H1 (cell line): ENCODE measurements at regions not wholly inside any gene's neighbourhood (a gene's known extent, or its start where the extent isn't known, plus 50 kb on each side); places are given as distances from the start of the nearest gene placed in this dataset.

Experiments used
- CTCF ChIA-PET: fragments of 300-600 bp; sonication (Branson Sonifier 250); formaldehyde crosslinking; loops from one replicate; lab custom pipeline; 2021; ENCODE audit not compliant: partially characterized antibody; lab: Charles Lee
- POLR2A ChIA-PET: fragments of 300-600 bp; sonication (Branson Sonifier 250); formaldehyde crosslinking; loops from one replicate; lab custom pipeline; 2021; ENCODE audit warnings: inconsistent platforms; ENCODE audit not compliant: partially characterized antibody; lab: Charles Lee
- DNase-seq, 2 experiments: peaks; one replicate each; pipeline versions ENCODE4 v3.0.0 to v3.0.0-alpha.2; 2010 to 2022; ENCODE audit warnings: low spot score in 2 of 2, low read depth in 1 of 2, mixed read lengths in 1 of 2
- FAIRE-seq: peaks from 2 replicates; lab custom pipeline; 2011; peaks lifted over from hg19 to GRCh38; lab: Jason Lieb, UNC
- H2AFZ ChIP-seq: 2 replicates; pipeline ENCODE4 v1.8.1; 2012; ENCODE audit warnings: low read length, inconsistent platforms
- H2AK5ac ChIP-seq: 2 replicates; pipeline ENCODE4 v1.6.1; 2013; ENCODE audit warnings: low read depth, low read length
- H2BK120ac ChIP-seq: replicated peaks from 2 replicates; pipeline ENCODE3; 2013; ENCODE audit warnings: low read depth, low read length, inconsistent platforms
- H2BK12ac ChIP-seq: 2 replicates; pipeline ENCODE4 v1.6.1; 2013; ENCODE audit warnings: low read depth, low read length
- H2BK15ac ChIP-seq: 2 replicates; pipeline ENCODE4 v1.6.1; 2013; ENCODE audit warnings: low read length
- H2BK20ac ChIP-seq: 2 replicates; pipeline ENCODE4 v1.6.1; 2013; ENCODE audit warnings: low read length
- H2BK5ac ChIP-seq: 2 replicates; pipeline ENCODE4 v1.6.1; 2013; ENCODE audit warnings: low read depth, low read length
- H3K14ac ChIP-seq: 2 replicates; pipeline ENCODE4 v1.6.1; 2013; ENCODE audit warnings: inconsistent platforms; ENCODE audit not compliant: insufficient read length
- H3K18ac ChIP-seq: 2 replicates; pipeline ENCODE4 v1.6.1; 2013; ENCODE audit warnings: low read length; ENCODE audit errors: extremely low read depth
- H3K23ac ChIP-seq: 2 replicates; pipeline ENCODE4 v1.6.1; 2013; ENCODE audit warnings: inconsistent platforms; ENCODE audit not compliant: insufficient read length
- H3K23me2 ChIP-seq: 2 replicates; pipeline ENCODE4 v1.6.1; 2013; ENCODE audit warnings: low read depth, low read length
- H3K27ac ChIP-seq: 2 replicates; pipeline ENCODE4 v1.6.1; 2011; ENCODE audit warnings: low read depth, low read length, inconsistent platforms
- H3K27me3 ChIP-seq, 4 experiments: replicated peaks in 1 of 4; 1 replicate in 1 of 4; 2 replicates in 3 of 4; pipeline versions ENCODE4 v1.6.1 to v1.8.1; 2011 to 2013; ENCODE audit warnings: low read length in 3 of 4, mild to moderate bottlenecking in 3 of 4, inconsistent platforms in 2 of 4, mixed read lengths in 2 of 4, moderate library complexity in 1 of 4; ENCODE audit not compliant: control insufficient read depth in 3 of 4, insufficient read depth in 3 of 4; ENCODE audit errors: extremely low read depth in 1 of 4
- H3K36me3 ChIP-seq, 4 experiments: 2 replicates each; pipeline versions ENCODE4 v1.6.1 to v1.8.1; 2011 to 2013; ENCODE audit warnings: mild to moderate bottlenecking in 4 of 4, low read length in 3 of 4, moderate library complexity in 2 of 4, control low read depth in 1 of 4, inconsistent platforms in 1 of 4; ENCODE audit not compliant: insufficient read depth in 4 of 4, control insufficient read depth in 2 of 4
- H3K4ac ChIP-seq: replicated peaks from 2 replicates; pipeline ENCODE3; 2013; ENCODE audit warnings: low read length, low read depth, mixed read lengths, inconsistent platforms; ENCODE audit not compliant: insufficient read length
- H3K4me1 ChIP-seq, 4 experiments: replicated peaks in 1 of 4; 1 replicate in 1 of 4; 2 replicates in 3 of 4; pipeline versions ENCODE4 v1.6.1 to v1.8.1; 2011 to 2013; ENCODE audit warnings: low read length in 3 of 4, inconsistent platforms in 2 of 4, mixed read lengths in 1 of 4; ENCODE audit not compliant: insufficient read depth in 4 of 4, control insufficient read depth in 3 of 4
- H3K4me2 ChIP-seq, 2 experiments: 2 replicates each; pipeline versions ENCODE4 v1.6.1 to v1.8.1; 2011 to 2013; ENCODE audit warnings: low read depth in 2 of 2, low read length in 2 of 2, control low read depth in 1 of 2, inconsistent platforms in 1 of 2, mild to moderate bottlenecking in 1 of 2; ENCODE audit not compliant: insufficient read depth in 1 of 2
- H3K4me3 ChIP-seq, 4 experiments: fragments of 200-600, 300-600 bp in 1 of 4; sonication (generic), shearing (Covaris generic), sonication (Bioruptor Twin) in 1 of 4; 2 replicates each; pipeline versions ENCODE4 v1.5.1 to v1.8.1; 2011 to 2016; ENCODE audit warnings: low read length in 4 of 4, low read depth in 3 of 4, control low read depth in 2 of 4, inconsistent platforms in 2 of 4, mild to moderate bottlenecking in 2 of 4, mixed read lengths in 1 of 4, moderate library complexity in 1 of 4; ENCODE audit not compliant: insufficient read depth in 2 of 4; ENCODE audit errors: extremely low read depth in 1 of 4
- H3K56ac ChIP-seq: replicated peaks from 2 replicates; pipeline ENCODE3; 2013; ENCODE audit warnings: low read depth, mild to moderate bottlenecking, mixed read lengths, low read length, inconsistent platforms; ENCODE audit not compliant: insufficient read length
- H3K79me1 ChIP-seq: 2 replicates; pipeline ENCODE4 v1.6.1; 2013; ENCODE audit warnings: low read depth, low read length, control low read depth
- H3K79me2 ChIP-seq, 2 experiments: 2 replicates each; pipeline versions ENCODE4 v1.6.1 to v1.8.1; 2012 to 2013; ENCODE audit warnings: low read length in 2 of 2, mild to moderate bottlenecking in 2 of 2, inconsistent platforms in 1 of 2; ENCODE audit not compliant: insufficient read depth in 2 of 2, control insufficient read depth in 1 of 2
- H3K9ac ChIP-seq, 4 experiments: replicated peaks in 1 of 4; 1 replicate in 1 of 4; 2 replicates in 3 of 4; pipeline versions ENCODE4 v1.6.1 to v1.8.1; 2011 to 2013; ENCODE audit warnings: low read depth in 3 of 4, low read length in 3 of 4, control low read depth in 2 of 4, mild to moderate bottlenecking in 2 of 4, moderate library complexity in 2 of 4, inconsistent platforms in 1 of 4; ENCODE audit errors: extremely low read depth in 1 of 4
- H3K9me3 ChIP-seq, 2 experiments: 2 replicates each; pipeline versions ENCODE4 v1.6.1 to v1.8.1; 2012 to 2013; ENCODE audit warnings: mild to moderate bottlenecking in 2 of 2, moderate library complexity in 2 of 2, control low read depth in 1 of 2, inconsistent platforms in 1 of 2, low read depth in 1 of 2, low read length in 1 of 2, mixed read lengths in 1 of 2; ENCODE audit not compliant: insufficient read depth in 2 of 2
- H4K20me1 ChIP-seq, 2 experiments: replicated peaks in 1 of 2; 2 replicates each; pipeline versions ENCODE3 to v1.8.1; 2011 to 2013; ENCODE audit warnings: inconsistent platforms in 2 of 2, low read length in 2 of 2, mild to moderate bottlenecking in 1 of 2; ENCODE audit not compliant: insufficient read depth in 2 of 2, control insufficient read depth in 1 of 2
- H4K5ac ChIP-seq: 2 replicates; pipeline ENCODE4 v1.6.1; 2013; ENCODE audit warnings: low read length, low read depth, mixed read lengths, inconsistent platforms; ENCODE audit not compliant: insufficient read length
- H4K8ac ChIP-seq: 2 replicates; pipeline ENCODE4 v1.8.0; 2013; ENCODE audit warnings: mild to moderate bottlenecking, moderate library complexity, low read length, inconsistent platforms; ENCODE audit not compliant: insufficient read depth; ENCODE audit errors: extremely low read depth
- H4K91ac ChIP-seq: replicated peaks from 2 replicates; pipeline ENCODE3; 2013; ENCODE audit warnings: low read length, mixed read lengths, inconsistent platforms; ENCODE audit not compliant: insufficient read length
- BACH1 ChIP-seq: IDR thresholded peaks from 2 replicates; pipeline ENCODE4 v1.6.1; 2012; ENCODE audit warnings: low read length, improper control_type of control experiment
- CBX8 ChIP-seq: fragments of 300-800, 300-1000 bp; sonication (generic); IDR thresholded peaks from 2 replicates; pipeline ENCODE4 v1.7.1; 2016; ENCODE audit warnings: low read depth, low read length, borderline replicate concordance
- CHD2 ChIP-seq: IDR thresholded peaks from 2 replicates; pipeline ENCODE4 v1.6.1; 2012; ENCODE audit warnings: low read length, improper control_type of control experiment
- FOSL1 ChIP-seq: IDR thresholded peaks from 2 replicates; pipeline ENCODE4 v1.6.1; 2011; ENCODE audit warnings: mild to moderate bottlenecking, low read depth, low read length, moderate library complexity; ENCODE audit not compliant: insufficient read depth
- RNF2 ChIP-seq: fragments of 200-900, 300-1000 bp; sonication (generic); IDR thresholded peaks from 2 replicates; pipeline ENCODE4 v1.7.1; 2016; ENCODE audit warnings: borderline replicate concordance, low read depth, mild to moderate bottlenecking, antibody characterized with exemption, low read length; ENCODE audit not compliant: poor library complexity, severe bottlenecking; ENCODE audit errors: missing control alignments
- WGBS, 2 experiments: shearing (Covaris generic) in 1 of 2; methylation state at CpG; one replicate each; pipeline versions ENCODE4 v1.1.6 to v1.1.7; 2013 to 2015; ENCODE audit warnings: low lambda C conversion rate in 2 of 2, mixed read lengths in 2 of 2, inconsistent platforms in 1 of 2, low coverage in 1 of 2, missing lambda C conversion rate in 1 of 2; ENCODE audit not compliant: insufficient replicate concordance in 2 of 2, insufficient coverage in 1 of 2, insufficient read length in 1 of 2; ENCODE audit errors: extremely low coverage in 1 of 2, missing lambda C conversion rate in 1 of 2; 5-methylcytosine and 5-hydroxymethylcytosine counted together
- TF ChIP-seq, protein P1 (sequence below), 3 experiments: IDR thresholded peaks; 1 replicate in 2 of 3; 2 replicates in 1 of 3; pipeline versions ENCODE4 v1.5.1 to v1.6.1; 2011; ENCODE audit warnings: low read length in 3 of 3, mild to moderate bottlenecking in 3 of 3, inconsistent platforms in 2 of 3, low read depth in 1 of 3, moderate library complexity in 1 of 3; ENCODE audit not compliant: insufficient read depth in 1 of 3; ENCODE audit errors: control extremely low read depth in 1 of 3

DNA sequence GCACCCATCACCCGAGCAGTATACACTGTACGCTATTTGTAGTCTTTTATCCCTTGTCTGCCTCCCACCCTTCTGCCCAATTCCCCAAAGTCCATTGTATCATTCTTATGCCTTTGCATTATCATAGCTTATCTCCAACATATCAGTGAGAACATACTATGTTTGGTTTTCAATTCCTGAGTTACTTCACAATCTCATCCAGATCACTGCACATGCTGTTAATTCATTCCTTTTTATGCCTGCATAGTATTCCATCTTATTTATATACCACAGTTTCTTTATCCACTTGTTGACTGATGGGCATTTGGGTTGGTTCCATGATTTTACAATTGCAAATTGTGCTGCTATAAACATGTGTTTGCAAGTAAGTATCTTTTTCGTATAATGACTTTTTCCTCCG is 564.7 kb upstream of the NECTIN3 start:
- no peaks in the 10 kb centered on the region for H3K36me3 ChIP-seq
- H4K8ac ChIP-seq = no peak overlapping the region
- H3K23ac ChIP-seq = no peak overlapping the region
- H2AK5ac ChIP-seq = no peak overlapping the region
- H4K20me1 ChIP-seq = no peaks in the 10 kb centered on the region
- no peak for FAIRE-seq
- no peaks in the 10 kb centered on the region for H3K27me3 ChIP-seq
- H3K18ac ChIP-seq = no peak overlapping the region
- H3K4me1 ChIP-seq = no peaks in the 10 kb centered on the region
- no peak overlapping the region for H2BK20ac ChIP-seq
- H3K4me3 ChIP-seq = no peak overlapping the region
- POLR2A ChIA-PET = no interaction called here
- TF ChIP-seq CBX8 (no peak), CHD2 (no peak), RNF2 (no peak), FOSL1 (no peak), BACH1 (no peak)
- TF ChIP-seq, protein P1, sequence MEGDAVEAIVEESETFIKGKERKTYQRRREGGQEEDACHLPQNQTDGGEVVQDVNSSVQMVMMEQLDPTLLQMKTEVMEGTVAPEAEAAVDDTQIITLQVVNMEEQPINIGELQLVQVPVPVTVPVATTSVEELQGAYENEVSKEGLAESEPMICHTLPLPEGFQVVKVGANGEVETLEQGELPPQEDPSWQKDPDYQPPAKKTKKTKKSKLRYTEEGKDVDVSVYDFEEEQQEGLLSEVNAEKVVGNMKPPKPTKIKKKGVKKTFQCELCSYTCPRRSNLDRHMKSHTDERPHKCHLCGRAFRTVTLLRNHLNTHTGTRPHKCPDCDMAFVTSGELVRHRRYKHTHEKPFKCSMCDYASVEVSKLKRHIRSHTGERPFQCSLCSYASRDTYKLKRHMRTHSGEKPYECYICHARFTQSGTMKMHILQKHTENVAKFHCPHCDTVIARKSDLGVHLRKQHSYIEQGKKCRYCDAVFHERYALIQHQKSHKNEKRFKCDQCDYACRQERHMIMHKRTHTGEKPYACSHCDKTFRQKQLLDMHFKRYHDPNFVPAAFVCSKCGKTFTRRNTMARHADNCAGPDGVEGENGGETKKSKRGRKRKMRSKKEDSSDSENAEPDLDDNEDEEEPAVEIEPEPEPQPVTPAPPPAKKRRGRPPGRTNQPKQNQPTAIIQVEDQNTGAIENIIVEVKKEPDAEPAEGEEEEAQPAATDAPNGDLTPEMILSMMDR (IDR thresholded peaks at IDR 0.05; ENCODE audit: control extremely low read depth in 1 of 3, insufficient read depth in 1 of 3, low read depth in 1 of 3, low read length in 3 of 3) = no peak
- no peaks in the 10 kb centered on the region for H3K79me2 ChIP-seq
- no peak overlapping the region for H3K14ac ChIP-seq
- H3K56ac ChIP-seq = no peak overlapping the region
- H3K4me2 ChIP-seq = no peak overlapping the region
- no peak overlapping the region for H4K91ac ChIP-seq
- H3K4ac ChIP-seq = no peak overlapping the region
- no peak for DNase-seq
- H3K23me2 ChIP-seq = no peaks in the 10 kb centered on the region
- CTCF ChIA-PET = no interaction called here
- H2BK120ac ChIP-seq = no peak overlapping the region
- H3K79me1 ChIP-seq = no peaks in the 10 kb centered on the region
- H3K9me3 ChIP-seq = no peaks in the 10 kb centered on the region
- H4K5ac ChIP-seq = no peak overlapping the region
- no peak overlapping the region for H2BK5ac ChIP-seq
- H3K9ac ChIP-seq = no peak overlapping the region
- no peak overlapping the region for H2BK12ac ChIP-seq
- H3K27ac ChIP-seq = no peak overlapping the region
- 94% methylated on average over 4 of the region's 4 CpGs; no CpG with 5 or more reads in 1 of the 2 experiments for WGBS, 2 experiments
- no peak overlapping the region for H2AFZ ChIP-seq
- H2BK15ac ChIP-seq = no peak overlapping the region
